ENCODE measurements at regions not wholly inside any gene's neighbourhood (a gene's known extent, or its start where the extent isn't known, plus 50 kb on each side); places are given as distances from the start of the nearest gene placed in this dataset.

DNA sequence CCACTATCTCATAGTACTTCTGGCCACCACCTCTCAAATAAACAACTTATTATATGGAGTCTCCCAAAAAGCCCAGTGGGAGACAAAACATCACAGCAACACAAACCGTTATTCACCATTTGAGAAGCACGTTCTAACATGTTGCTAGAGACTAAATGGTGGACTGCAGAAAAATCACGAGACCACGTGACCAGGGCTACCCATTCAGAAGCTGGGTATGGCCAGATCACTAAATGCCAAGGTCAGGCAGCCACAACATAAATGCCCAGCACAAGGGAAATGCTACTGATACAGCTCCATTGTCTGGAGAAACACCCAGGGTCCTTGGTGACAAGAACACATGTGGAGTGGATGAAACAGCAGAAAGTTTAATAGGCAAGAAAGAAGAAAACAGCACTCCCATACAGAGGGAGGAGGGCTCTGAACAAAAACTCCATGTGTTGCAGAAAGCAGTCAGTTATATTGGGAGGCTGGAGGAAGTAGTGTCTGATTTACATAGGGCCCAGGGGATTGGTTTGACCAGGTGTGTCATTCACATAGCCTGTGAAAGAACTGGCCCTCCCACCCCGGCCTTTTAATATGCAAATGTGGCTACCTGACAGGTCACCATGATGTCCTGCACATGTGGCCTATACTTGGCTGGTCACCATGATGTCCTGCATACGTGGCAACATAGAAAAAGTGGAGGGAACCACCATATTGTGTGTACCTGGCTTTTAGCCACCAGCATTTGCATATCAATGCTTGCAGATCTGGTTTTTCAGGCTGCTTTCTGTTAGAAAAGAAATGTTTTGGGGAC is 97.2 kb downstream of the TRIM36 start:
- Histone ChIP-seq H3K4me3 (ENCODE audit: low read depth, low read length, poor library complexity, severe bottlenecking) (no peak overlapping the region), H3K9me3 (ENCODE audit: low read depth, low read length, poor library complexity, severe bottlenecking) (no peaks in the 10 kb centered on the region), H3K36me3 (ENCODE audit: insufficient read depth, low read length, poor library complexity, severe bottlenecking) (no peaks in the 10 kb centered on the region), H3K4me1 (ENCODE audit: insufficient read depth, low read length, poor library complexity, severe bottlenecking) (no peaks in the 10 kb centered on the region), H3K27me3 (replicated peaks; ENCODE audit: insufficient read depth, low read depth, low read length, poor library complexity) (no peaks in the 10 kb centered on the region), H3K27ac (ENCODE audit: low read depth, low read length, poor library complexity, severe bottlenecking) (no peak overlapping the region)
- no TSS peak for BruUV-seq (replicated peaks)
- TF ChIP-seq, protein P1, sequence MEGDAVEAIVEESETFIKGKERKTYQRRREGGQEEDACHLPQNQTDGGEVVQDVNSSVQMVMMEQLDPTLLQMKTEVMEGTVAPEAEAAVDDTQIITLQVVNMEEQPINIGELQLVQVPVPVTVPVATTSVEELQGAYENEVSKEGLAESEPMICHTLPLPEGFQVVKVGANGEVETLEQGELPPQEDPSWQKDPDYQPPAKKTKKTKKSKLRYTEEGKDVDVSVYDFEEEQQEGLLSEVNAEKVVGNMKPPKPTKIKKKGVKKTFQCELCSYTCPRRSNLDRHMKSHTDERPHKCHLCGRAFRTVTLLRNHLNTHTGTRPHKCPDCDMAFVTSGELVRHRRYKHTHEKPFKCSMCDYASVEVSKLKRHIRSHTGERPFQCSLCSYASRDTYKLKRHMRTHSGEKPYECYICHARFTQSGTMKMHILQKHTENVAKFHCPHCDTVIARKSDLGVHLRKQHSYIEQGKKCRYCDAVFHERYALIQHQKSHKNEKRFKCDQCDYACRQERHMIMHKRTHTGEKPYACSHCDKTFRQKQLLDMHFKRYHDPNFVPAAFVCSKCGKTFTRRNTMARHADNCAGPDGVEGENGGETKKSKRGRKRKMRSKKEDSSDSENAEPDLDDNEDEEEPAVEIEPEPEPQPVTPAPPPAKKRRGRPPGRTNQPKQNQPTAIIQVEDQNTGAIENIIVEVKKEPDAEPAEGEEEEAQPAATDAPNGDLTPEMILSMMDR (conservative IDR thresholded peaks at IDR 0.05; ENCODE audit: low read depth, low read length): no peak
- TF ChIP-seq EZH2 (IDR thresholded peaks at IDR 0.05; ENCODE audit: borderline replicate concordance, low read depth, low read length, poor library complexity, severe bottlenecking): no peak
- ChIA-PET CTCF (no interaction called here), POLR2A (ENCODE audit: low non-redundant PET) (no interaction called here)
- intact Hi-C loops (cut with micrococcal nuclease; ENCODE audit: unreplicated experiment): loop anchor here (5.0 to 10.0 kb wide), 2 partner anchors 1395 to 1458 kb away; no protein-coding TSS in a partner anchor
- no peak for DNase-seq (ENCODE audit: low spot score)

DNA sequence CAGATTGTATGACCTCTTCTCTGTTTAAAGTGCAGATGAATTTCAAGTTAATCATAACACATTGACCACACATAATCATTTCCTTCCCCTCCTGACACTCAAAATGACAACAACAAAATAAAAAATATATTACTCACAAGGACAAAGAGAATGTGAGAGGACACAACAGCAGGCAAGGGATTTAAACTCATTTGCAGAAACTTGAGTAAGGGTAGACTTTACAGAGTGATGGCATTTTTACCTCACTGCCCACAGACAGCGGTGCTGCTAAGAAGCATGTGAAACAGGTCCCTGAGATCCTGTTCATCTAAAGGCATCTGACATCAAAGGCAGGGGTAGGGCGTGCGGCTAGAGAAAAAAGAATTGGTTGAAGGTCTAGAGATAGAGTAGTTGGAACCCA is 99.0 kb downstream of the TRIM36 start:
- no TSS peak for BruUV-seq (replicated peaks)
- H3K4me1 ChIP-seq (ENCODE audit: insufficient read depth, low read length, poor library complexity, severe bottlenecking): no peaks in the 10 kb centered on the region
- no peak for DNase-seq (ENCODE audit: low spot score)
- CTCF ChIA-PET: no interaction called here
- no peak overlapping the region for H3K27ac ChIP-seq (ENCODE audit: low read depth, low read length, poor library complexity, severe bottlenecking)
- no peaks in the 10 kb centered on the region for H3K36me3 ChIP-seq (ENCODE audit: insufficient read depth, low read length, poor library complexity, severe bottlenecking)
- no peaks in the 10 kb centered on the region for H3K27me3 ChIP-seq (replicated peaks; ENCODE audit: insufficient read depth, low read depth, low read length, poor library complexity)
- POLR2A ChIA-PET (ENCODE audit: low non-redundant PET): no interaction called here
- H3K9me3 ChIP-seq (ENCODE audit: low read depth, low read length, poor library complexity, severe bottlenecking): no peaks in the 10 kb centered on the region
- no peak overlapping the region for H3K4me3 ChIP-seq (ENCODE audit: low read depth, low read length, poor library complexity, severe bottlenecking)
- intact Hi-C loops (cut with micrococcal nuclease; ENCODE audit: unreplicated experiment): loop anchor here (5.0 to 10.0 kb wide), 2 partner anchors 1393 to 1456 kb away; no protein-coding TSS in a partner anchor
- TF ChIP-seq, protein P1 (conservative IDR thresholded peaks at IDR 0.05; ENCODE audit: low read depth, low read length): no peak
- no peak for TF ChIP-seq EZH2 (IDR thresholded peaks at IDR 0.05; ENCODE audit: borderline replicate concordance, low read depth, low read length, poor library complexity, severe bottlenecking)

DNA sequence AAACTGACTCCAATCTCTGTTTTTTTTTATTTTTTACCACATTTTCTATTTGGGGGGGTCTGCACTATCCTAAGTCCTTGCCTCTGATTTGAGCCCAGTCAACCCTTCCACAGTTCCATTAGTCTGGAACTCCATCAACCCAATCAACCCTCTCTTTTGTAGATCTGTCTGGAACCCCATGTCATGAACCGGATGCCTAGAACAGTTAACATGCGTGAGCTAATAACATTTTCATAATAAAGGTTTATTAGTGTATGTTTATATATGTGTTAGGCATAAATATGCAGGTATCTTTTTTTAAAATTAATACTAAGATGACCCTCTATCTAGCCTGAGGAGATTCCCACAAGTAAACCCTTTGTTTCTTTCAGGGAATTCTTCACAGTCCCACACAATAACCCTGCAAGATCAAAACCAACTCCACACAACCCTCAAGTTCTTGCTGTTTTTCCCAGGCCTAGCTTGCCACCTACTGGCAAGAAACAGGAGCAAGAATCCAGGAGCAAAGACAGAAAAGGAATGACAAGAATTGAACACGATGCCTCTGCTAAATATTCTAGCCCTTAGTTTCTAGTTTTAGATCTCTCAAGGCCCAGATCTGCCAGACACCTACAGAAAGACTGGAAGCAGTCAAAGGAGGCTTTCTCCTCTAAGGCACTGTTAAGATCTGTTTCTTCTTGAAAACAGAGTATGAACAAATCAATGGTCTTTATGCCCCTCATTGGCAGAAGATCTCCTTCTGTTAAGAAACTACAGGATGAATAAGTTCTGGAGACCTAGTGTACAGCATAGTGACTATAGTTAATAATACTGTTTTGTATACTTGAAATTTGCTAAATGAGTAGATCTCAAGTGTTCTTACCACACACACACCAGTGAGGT is 100.4 kb downstream of the TRIM36 start:
- TF ChIP-seq EZH2 (IDR thresholded peaks at IDR 0.05; ENCODE audit: borderline replicate concordance, low read depth, low read length, poor library complexity, severe bottlenecking): no peak
- TF ChIP-seq, protein P1 (conservative IDR thresholded peaks at IDR 0.05; ENCODE audit: low read depth, low read length): peak; percentile 79
- POLR2A ChIA-PET (ENCODE audit: low non-redundant PET): no interaction called here
- intact Hi-C loops (cut with micrococcal nuclease; ENCODE audit: unreplicated experiment): loop anchor here (5.0 to 10.0 kb wide), 2 partner anchors 172 to 265 kb away; no protein-coding TSS in a partner anchor
- CTCF ChIA-PET: interaction anchor here (1.3 kb wide), 1 partner anchor 1457 kb away, joined by 5 read pairs; no protein-coding TSS in a partner anchor
- no TSS peak for BruUV-seq (replicated peaks)
- Histone ChIP-seq H3K27me3 (replicated peaks; ENCODE audit: insufficient read depth, low read depth, low read length, poor library complexity) (no peaks in the 10 kb centered on the region), H3K27ac (ENCODE audit: low read depth, low read length, poor library complexity, severe bottlenecking) (no peak overlapping the region), H3K4me3 (ENCODE audit: low read depth, low read length, poor library complexity, severe bottlenecking) (no peak overlapping the region), H3K36me3 (ENCODE audit: insufficient read depth, low read length, poor library complexity, severe bottlenecking) (no peaks in the 10 kb centered on the region), H3K9me3 (ENCODE audit: low read depth, low read length, poor library complexity, severe bottlenecking) (no peaks in the 10 kb centered on the region), H3K4me1 (ENCODE audit: insufficient read depth, low read length, poor library complexity, severe bottlenecking) (no peaks in the 10 kb centered on the region)
- DNase-seq (ENCODE audit: low spot score): peak; percentile 74

Measured in A673 (cell line).